ENCODE measurements at regions not wholly inside any gene's neighbourhood (a gene's known extent, or its start where the extent isn't known, plus 50 kb on each side); places are given as distances from the start of the nearest gene placed in this dataset.

GRCh38 chr17:73850426-73850825 is 206.2 kb upstream of the SDK2 start:
- Histone ChIP-seq H3K4me2 (ENCODE audit: low read length) (no peak overlapping the region), H3K9ac (ENCODE audit: low read length) (no peak overlapping the region), H2AFZ (ENCODE audit: low read depth, low read length) (no peak overlapping the region), H3K9me3 (ENCODE audit: low read length) (no peaks in the 10 kb centered on the region), H3K36me3 (ENCODE audit: insufficient read depth, low read length) (no peaks in the 10 kb centered on the region), H3K9me2 (ENCODE audit: insufficient read depth, low read length) (no peaks in the 10 kb centered on the region), H4K20me1 (ENCODE audit: insufficient read depth) (no peaks in the 10 kb centered on the region), H3F3A (ENCODE audit: insufficient read depth, low read length, poor library complexity, severe bottlenecking) (no peaks in the 10 kb centered on the region), H3K4me3 (ENCODE audit: low read length) (no peak overlapping the region), H3K27ac (ENCODE audit: low read length) (no peak overlapping the region), H3K79me2 (replicated peaks; ENCODE audit: insufficient read depth, low read length) (no peaks in the 10 kb centered on the region), H3K27me3 (ENCODE audit: insufficient read depth, low read depth, low read length) (no peaks in the 10 kb centered on the region)
- TF ChIP-seq TAF1 (IDR thresholded peaks at IDR 0.05; ENCODE audit: low read depth) (no peak), EZH2 (IDR thresholded peaks at IDR 0.05; ENCODE audit: borderline replicate concordance, insufficient read depth, low read length, poor library complexity, severe bottlenecking) (no peak), POLR2AphosphoS5 (IDR thresholded peaks at IDR 0.05) (no peak), RAD21 (conservative IDR thresholded peaks at IDR 0.05) (no peak), CTCF (IDR thresholded peaks at IDR 0.05; ENCODE audit: poor library complexity, severe bottlenecking) (no peak), SMC3 (conservative IDR thresholded peaks at IDR 0.05; ENCODE audit: poor library complexity) (no peak), EP300 (conservative IDR thresholded peaks at IDR 0.05; ENCODE audit: poor library complexity, severe bottlenecking) (no peak), MXI1 (conservative IDR thresholded peaks at IDR 0.05; ENCODE audit: poor library complexity, severe bottlenecking) (no peak), REST (IDR thresholded peaks at IDR 0.05; ENCODE audit: borderline replicate concordance) (no peak)

GRCh38 chr17:73851091-73851490 is 206.8 kb upstream of the SDK2 start:
- Histone ChIP-seq H4K20me1 (ENCODE audit: insufficient read depth) (no peaks in the 10 kb centered on the region), H3K9me3 (ENCODE audit: low read length) (no peaks in the 10 kb centered on the region), H3K27ac (ENCODE audit: low read length) (no peak overlapping the region), H3K79me2 (replicated peaks; ENCODE audit: insufficient read depth, low read length) (no peaks in the 10 kb centered on the region), H3K4me2 (ENCODE audit: low read length) (no peak overlapping the region), H3K9ac (ENCODE audit: low read length) (no peak overlapping the region), H3F3A (ENCODE audit: insufficient read depth, low read length, poor library complexity, severe bottlenecking) (no peaks in the 10 kb centered on the region), H2AFZ (ENCODE audit: low read depth, low read length) (no peak overlapping the region), H3K36me3 (ENCODE audit: insufficient read depth, low read length) (no peaks in the 10 kb centered on the region), H3K4me3 (ENCODE audit: low read length) (no peak overlapping the region), H3K9me2 (ENCODE audit: insufficient read depth, low read length) (no peaks in the 10 kb centered on the region), H3K27me3 (ENCODE audit: insufficient read depth, low read depth, low read length) (no peaks in the 10 kb centered on the region)
- TF ChIP-seq SMC3 (conservative IDR thresholded peaks at IDR 0.05; ENCODE audit: poor library complexity) = no peak
- TF ChIP-seq CTCF (IDR thresholded peaks at IDR 0.05; ENCODE audit: poor library complexity, severe bottlenecking) = no peak
- TF ChIP-seq REST (IDR thresholded peaks at IDR 0.05; ENCODE audit: borderline replicate concordance) = no peak
- no peak for TF ChIP-seq RAD21 (conservative IDR thresholded peaks at IDR 0.05)
- TF ChIP-seq MXI1 (conservative IDR thresholded peaks at IDR 0.05; ENCODE audit: poor library complexity, severe bottlenecking) = no peak
- no peak for TF ChIP-seq TAF1 (IDR thresholded peaks at IDR 0.05; ENCODE audit: low read depth)
- TF ChIP-seq EZH2 (IDR thresholded peaks at IDR 0.05; ENCODE audit: borderline replicate concordance, insufficient read depth, low read length, poor library complexity, severe bottlenecking) = no peak
- TF ChIP-seq EP300 (conservative IDR thresholded peaks at IDR 0.05; ENCODE audit: poor library complexity, severe bottlenecking) = no peak
- no peak for TF ChIP-seq POLR2AphosphoS5 (IDR thresholded peaks at IDR 0.05)

Data from neural cell (in vitro differentiated cells).